ACC112 (cell line): ENCODE measurements at regions not wholly inside any gene's neighbourhood (a gene's known extent, or its start where the extent isn't known, plus 50 kb on each side); places are given as distances from the start of the nearest gene placed in this dataset.

Source experiments
- H2AFZ ChIP-seq: fragments of 200-600 bp; sonication (generic); one replicate; pipeline ENCODE4 v1.6.0; 2017; ENCODE audit warnings: antibody characterized with exemption, low read length; ENCODE audit not compliant: unreplicated experiment
- H3K27ac ChIP-seq: fragments of 200-600 bp; sonication (generic); 2 replicates; pipeline ENCODE4 v1.5.1; 2014; ENCODE audit warnings: low read depth, mild to moderate bottlenecking, antibody characterized with exemption, low read length, moderate library complexity
- H3K27me3 ChIP-seq: fragments of 200-600 bp; sonication (generic); 2 replicates; pipeline ENCODE4 v1.6.1; 2014; ENCODE audit warnings: mild to moderate bottlenecking, antibody characterized with exemption, low read length, moderate library complexity, mixed read lengths; ENCODE audit not compliant: insufficient read depth
- H3K36me3 ChIP-seq: fragments of 200-600 bp; sonication (generic); 2 replicates; pipeline ENCODE4 v1.6.1; 2016; ENCODE audit warnings: mild to moderate bottlenecking, antibody characterized with exemption, low read length, moderate library complexity, mixed read lengths; ENCODE audit not compliant: insufficient read depth
- H3K4me1 ChIP-seq: fragments of 200-600 bp; sonication (generic); one replicate; pipeline ENCODE4 v1.6.1; 2016; ENCODE audit warnings: low read length, mixed read lengths; ENCODE audit not compliant: insufficient read depth, unreplicated experiment, control insufficient read depth
- H3K4me3 ChIP-seq: fragments of 200-600 bp; sonication (generic); 2 replicates; pipeline ENCODE4 v1.5.1; 2014; ENCODE audit warnings: mild to moderate bottlenecking, low read depth, low read length
- H3K79me2 ChIP-seq: fragments of 200-600 bp; sonication (generic); one replicate; pipeline ENCODE4 v1.6.0; 2016; ENCODE audit warnings: low read length; ENCODE audit not compliant: control insufficient read depth, unreplicated experiment, insufficient read depth

- Histone ChIP-seq H3K4me3 (no peak overlapping the region), H2AFZ (no peak overlapping the region), H3K27ac (no peak overlapping the region), H3K36me3 (no peaks in the 10 kb centered on the region), H3K79me2 (no peaks in the 10 kb centered on the region), H3K4me1 (no peaks in the 10 kb centered on the region), H3K27me3 (no peaks in the 10 kb centered on the region)
Observed at GRCh38 chr4:14247767-14248166, 620.2 kb upstream of the BOD1L1 start.

DNA sequence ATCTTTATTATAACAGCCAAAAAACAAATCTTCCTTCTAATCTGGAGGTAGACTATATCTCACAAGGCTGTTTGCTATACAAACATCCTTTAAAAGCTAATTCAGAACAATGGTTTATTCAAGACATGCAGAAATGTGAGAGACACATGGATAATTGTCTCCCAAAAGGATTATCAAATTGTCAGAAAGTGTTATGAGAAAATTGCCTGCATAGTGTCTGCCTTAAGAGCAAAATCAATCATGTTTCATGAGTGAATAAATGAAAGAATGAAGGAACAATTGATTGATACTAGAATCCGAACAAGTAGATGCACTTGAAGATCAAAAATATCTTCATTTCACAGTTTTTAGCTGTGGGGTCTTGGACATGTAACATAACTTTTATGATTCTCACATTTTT, 621.7 kb upstream of the BOD1L1 start:
- Histone ChIP-seq H3K27me3 (no peaks in the 10 kb centered on the region), H3K79me2 (no peaks in the 10 kb centered on the region), H3K4me1 (no peaks in the 10 kb centered on the region), H3K36me3 (no peaks in the 10 kb centered on the region), H3K27ac (no peak overlapping the region), H3K4me3 (no peak overlapping the region), H2AFZ (no peak overlapping the region)

- Histone ChIP-seq H3K79me2 (no peaks in the 10 kb centered on the region), H3K27ac (no peak overlapping the region), H2AFZ (no peak overlapping the region), H3K4me1 (no peaks in the 10 kb centered on the region), H3K27me3 (no peaks in the 10 kb centered on the region), H3K36me3 (no peaks in the 10 kb centered on the region), H3K4me3 (no peak overlapping the region)
Observed at GRCh38 chr4:14254252-14254651, 626.7 kb upstream of the BOD1L1 start.

- no peaks in the 10 kb centered on the region for H3K79me2 ChIP-seq
- no peaks in the 10 kb centered on the region for H3K36me3 ChIP-seq
- no peaks in the 10 kb centered on the region for H3K27me3 ChIP-seq
- H3K27ac ChIP-seq = no peak overlapping the region
- no peak overlapping the region for H2AFZ ChIP-seq
- no peaks in the 10 kb centered on the region for H3K4me1 ChIP-seq
- H3K4me3 ChIP-seq = no peak overlapping the region
Observed at GRCh38 chr4:14254926-14255325, 627.4 kb upstream of the BOD1L1 start.

- no peak overlapping the region for H2AFZ ChIP-seq
- H3K27me3 ChIP-seq = no peaks in the 10 kb centered on the region
- no peaks in the 10 kb centered on the region for H3K79me2 ChIP-seq
- no peaks in the 10 kb centered on the region; the same call in none of the 2 replicates for H3K36me3 ChIP-seq
- no peak overlapping the region for H3K27ac ChIP-seq
- H3K4me3 ChIP-seq = no peak overlapping the region
- H3K4me1 ChIP-seq = no peaks in the 10 kb centered on the region
Observed at GRCh38 chr4:14257903-14258302, 630.4 kb upstream of the BOD1L1 start.

GRCh38 chr4:14259936-14260335, 632.4 kb upstream of the BOD1L1 start:
- Histone ChIP-seq H3K79me2 (no peaks in the 10 kb centered on the region), H3K36me3 (no peaks in the 10 kb centered on the region; the same call in none of the 2 replicates), H3K27me3 (no peaks in the 10 kb centered on the region), H3K27ac (no peak overlapping the region), H3K4me1 (no peaks in the 10 kb centered on the region), H2AFZ (no peak overlapping the region), H3K4me3 (no peak overlapping the region)

DNA sequence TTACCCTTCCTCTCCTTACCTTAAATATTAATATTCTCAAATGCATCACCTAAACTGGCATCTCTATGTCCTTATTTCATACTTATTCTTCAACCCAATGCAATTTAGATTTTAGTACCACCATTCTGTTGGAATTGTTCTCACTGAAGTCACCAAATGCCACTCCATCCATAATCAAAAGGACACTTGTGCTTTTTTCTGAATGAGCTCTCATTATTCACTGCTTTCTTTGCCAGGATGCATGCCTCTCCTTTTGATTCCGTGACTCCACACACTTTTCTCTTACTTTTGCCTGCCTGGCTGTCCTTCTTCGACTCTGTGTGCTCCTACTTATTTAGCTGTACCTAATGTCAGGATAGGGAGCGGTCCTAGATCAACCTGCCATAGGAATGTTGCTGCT, 633.1 kb upstream of the BOD1L1 start:
- no peaks in the 10 kb centered on the region; the same call in none of the 2 replicates for H3K36me3 ChIP-seq
- no peak overlapping the region for H3K27ac ChIP-seq
- H3K79me2 ChIP-seq = no peaks in the 10 kb centered on the region
- no peak overlapping the region for H3K4me3 ChIP-seq
- no peaks in the 10 kb centered on the region for H3K4me1 ChIP-seq
- H2AFZ ChIP-seq = no peak overlapping the region
- no peaks in the 10 kb centered on the region for H3K27me3 ChIP-seq

DNA sequence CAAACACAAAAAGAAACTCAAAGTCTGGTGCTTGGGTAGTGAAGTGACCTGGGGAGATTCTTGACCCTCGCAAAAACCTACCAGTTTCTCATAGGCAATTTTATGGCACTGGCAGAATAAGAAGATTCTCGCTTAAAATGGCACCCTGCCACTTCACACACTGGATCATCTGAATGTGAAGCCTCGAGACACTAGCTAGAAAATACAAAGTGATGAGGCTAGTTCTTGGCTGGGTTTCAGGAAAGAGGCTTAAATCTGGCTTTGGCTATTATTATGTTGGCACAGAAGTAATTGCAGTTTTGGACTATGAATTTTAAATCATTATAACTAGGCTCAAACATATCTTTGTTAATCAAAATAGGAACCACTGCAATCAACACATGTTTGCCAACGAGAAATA, 634.7 kb upstream of the BOD1L1 start:
- Histone ChIP-seq H3K27me3 (no peaks in the 10 kb centered on the region), H2AFZ (no peak overlapping the region), H3K4me1 (no peaks in the 10 kb centered on the region), H3K27ac (no peak overlapping the region), H3K36me3 (no peaks in the 10 kb centered on the region; the same call in none of the 2 replicates), H3K4me3 (no peak overlapping the region), H3K79me2 (no peaks in the 10 kb centered on the region)

DNA sequence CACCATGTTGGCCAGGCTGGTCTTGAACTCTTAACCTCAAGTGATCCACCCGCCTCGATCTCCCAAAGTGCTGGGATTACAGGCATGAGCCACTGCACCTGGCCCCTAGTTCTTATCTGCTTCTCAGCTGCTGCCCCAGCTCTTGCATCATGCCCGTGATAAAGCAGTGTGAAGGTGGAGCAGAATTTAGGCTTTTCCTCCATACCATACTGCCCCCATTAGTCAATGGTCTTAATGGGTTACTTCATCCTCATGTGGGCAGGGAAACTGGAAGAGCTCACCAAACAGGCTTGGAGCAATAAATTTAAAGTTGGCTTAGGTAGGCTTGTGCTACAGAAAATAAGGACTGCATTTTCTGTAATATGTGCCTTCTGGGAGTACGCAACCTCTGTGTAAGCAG, 636.9 kb upstream of the BOD1L1 start:
- H3K4me3 ChIP-seq = no peak overlapping the region
- no peaks in the 10 kb centered on the region for H3K79me2 ChIP-seq
- no peak overlapping the region for H3K27ac ChIP-seq
- H2AFZ ChIP-seq = no peak overlapping the region
- H3K27me3 ChIP-seq = no peaks in the 10 kb centered on the region
- H3K4me1 ChIP-seq = no peaks in the 10 kb centered on the region
- no peaks in the 10 kb centered on the region; the same call in none of the 2 replicates for H3K36me3 ChIP-seq

DNA sequence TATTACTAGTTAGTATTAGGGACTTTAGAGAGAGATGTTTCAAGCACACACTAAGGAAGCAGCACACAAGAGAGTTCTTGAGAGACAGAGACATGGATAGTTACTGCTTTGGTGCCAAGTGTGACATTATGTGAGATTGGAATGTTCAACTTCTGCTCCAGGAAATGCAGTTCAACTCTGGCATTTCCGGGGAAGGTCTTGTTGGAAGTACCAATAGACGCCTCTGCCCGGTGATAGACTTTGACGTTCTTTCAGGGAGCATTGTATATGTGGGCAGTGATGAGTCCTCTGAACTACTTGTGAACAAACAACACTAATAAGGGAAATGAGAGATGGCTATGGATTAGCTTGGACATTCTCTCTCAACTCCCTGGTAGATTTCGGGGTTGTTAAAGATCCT, 638.1 kb upstream of the BOD1L1 start:
- no peaks in the 10 kb centered on the region for H3K4me1 ChIP-seq
- no peak overlapping the region for H2AFZ ChIP-seq
- no peaks in the 10 kb centered on the region for H3K27me3 ChIP-seq

GRCh38 chr4:14267373-14268060, 640.0 kb upstream of the BOD1L1 start:
- Histone ChIP-seq H3K4me3 (no peak overlapping the region), H3K79me2 (no peaks in the 10 kb centered on the region), H3K27ac (no peak overlapping the region), H3K36me3 (no peaks in the 10 kb centered on the region; the same call in 1 of the 2 replicates), H3K4me1 (peaks cover 5% of the 10 kb centered on the region), H2AFZ (no peak overlapping the region), H3K27me3 (no peaks in the 10 kb centered on the region)

More for the DNA sequence above, 638.1 kb upstream of the BOD1L1 start:
- Histone ChIP-seq H3K4me3 (no peak overlapping the region), H3K27ac (no peak overlapping the region), H3K36me3 (no peaks in the 10 kb centered on the region; the same call in none of the 2 replicates), H3K79me2 (no peaks in the 10 kb centered on the region)
